ENCODE measurements at regions not wholly inside any gene's neighbourhood (a gene's known extent, or its start where the extent isn't known, plus 50 kb on each side); places are given as distances from the start of the nearest gene placed in this dataset.

GRCh38 chr13:40492511-40492910 lies 173.9 kb downstream of the FOXO1 start:
- no peak for TF ChIP-seq CTCF (IDR thresholded peaks at IDR 0.05; ENCODE audit: poor library complexity)
- no peak for TF ChIP-seq EZH2 (IDR thresholded peaks at IDR 0.05; ENCODE audit: borderline replicate concordance)
- TF ChIP-seq EZH2phosphoT487 (IDR thresholded peaks at IDR 0.05; ENCODE audit: low read depth, severe bottlenecking, unreplicated experiment): no peak
